Activated T-cell treated with anti-CD3 and anti-CD28 coated beads, Interleukin-2, amount 50 U/mL, for 1 hour (primary cell): ENCODE measurements at regions not wholly inside any gene's neighbourhood (a gene's known extent, or its start where the extent isn't known, plus 50 kb on each side); places are given as distances from the start of the nearest gene placed in this dataset.
"Not testable (repeated sequence)": the region's sequence is repeated elsewhere in the genome, so short reads cannot be mapped to it uniquely, and the experiment has no call there.

Experiments used
- DNase-seq: peaks from one replicate; pipeline ENCODE4 v3.0.0-alpha.2; 2020

DNA sequence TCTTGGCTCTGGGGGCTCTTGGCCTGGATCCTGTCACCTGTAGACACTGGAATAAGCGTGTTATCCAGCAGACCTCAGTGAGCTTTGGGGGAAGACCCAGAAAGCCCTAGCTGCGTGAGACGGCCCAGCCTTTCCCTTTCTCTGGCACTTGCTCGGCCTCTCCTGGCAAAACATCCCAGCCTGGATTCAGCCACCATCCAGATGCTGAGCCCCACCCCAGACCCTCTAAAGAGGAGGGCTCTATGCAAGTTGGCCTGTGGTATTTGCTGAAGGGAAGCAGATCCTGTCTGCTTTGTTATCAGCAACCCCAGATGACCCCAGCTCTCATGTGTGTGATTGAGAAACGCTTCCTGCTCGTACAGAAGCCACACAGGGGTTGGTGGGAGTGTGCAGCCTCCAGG lies 267.2 kb downstream of the FAM43A start:
- no peak for DNase-seq

GRCh38 chr3:194953291-194953690 lies 267.6 kb downstream of the FAM43A start:
- no peak for DNase-seq

DNA sequence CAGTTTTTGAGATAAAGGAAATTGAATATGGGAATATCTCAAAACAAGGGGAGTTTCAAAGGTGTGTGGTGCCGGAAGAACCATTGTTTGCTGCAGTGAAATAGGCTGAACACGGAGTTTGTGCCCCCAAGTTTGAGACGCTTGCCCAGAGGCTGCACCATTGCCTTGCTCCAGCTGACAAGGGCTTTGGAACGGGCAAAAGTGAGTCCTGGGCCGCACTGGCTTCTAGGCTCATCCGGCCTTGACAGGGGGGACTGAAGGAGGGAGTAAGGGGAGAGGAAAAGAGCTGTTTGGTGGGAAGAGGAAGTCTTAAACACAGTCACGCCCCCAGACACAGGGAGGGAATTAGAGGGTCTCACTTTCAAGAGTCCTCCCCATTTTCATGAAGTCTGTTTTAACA lies 269.9 kb downstream of the FAM43A start:
- no peak for DNase-seq

DNA sequence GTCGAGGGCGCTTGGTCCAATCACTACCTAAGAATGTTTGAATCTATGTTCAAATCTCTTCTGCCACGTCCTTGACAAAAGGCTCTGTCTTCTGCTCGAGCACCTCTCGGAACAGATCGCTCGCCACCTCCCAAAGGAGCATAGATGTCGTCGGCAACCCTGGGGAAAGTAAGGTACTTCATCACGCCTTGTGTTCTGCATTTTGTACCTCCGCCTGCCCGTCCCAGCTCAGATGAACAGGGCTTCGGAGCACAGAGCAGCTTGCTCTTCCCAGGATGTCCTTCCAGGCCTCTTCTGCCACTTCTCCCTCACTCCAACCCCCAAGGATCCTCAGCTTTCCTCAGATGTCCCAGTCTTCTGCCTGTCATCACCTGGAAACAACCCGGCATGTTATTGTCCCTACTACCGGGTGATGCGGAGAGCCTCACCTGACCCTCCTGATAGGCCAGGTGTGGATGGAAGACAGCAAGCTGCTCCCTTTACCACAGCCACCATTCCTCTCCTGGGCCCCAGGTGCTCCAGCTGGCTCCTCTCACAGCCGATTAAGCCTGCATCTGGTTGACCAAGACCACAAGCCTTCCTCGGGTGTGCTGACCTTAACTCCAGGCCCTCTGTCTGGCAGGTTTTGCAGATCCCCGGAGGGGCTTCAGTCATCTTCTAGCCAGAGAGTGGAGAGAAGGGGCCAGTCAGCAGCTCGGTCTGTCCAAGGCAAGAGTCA lies 270.5 kb downstream of the FAM43A start:
- DNase-seq, result no peak

DNA sequence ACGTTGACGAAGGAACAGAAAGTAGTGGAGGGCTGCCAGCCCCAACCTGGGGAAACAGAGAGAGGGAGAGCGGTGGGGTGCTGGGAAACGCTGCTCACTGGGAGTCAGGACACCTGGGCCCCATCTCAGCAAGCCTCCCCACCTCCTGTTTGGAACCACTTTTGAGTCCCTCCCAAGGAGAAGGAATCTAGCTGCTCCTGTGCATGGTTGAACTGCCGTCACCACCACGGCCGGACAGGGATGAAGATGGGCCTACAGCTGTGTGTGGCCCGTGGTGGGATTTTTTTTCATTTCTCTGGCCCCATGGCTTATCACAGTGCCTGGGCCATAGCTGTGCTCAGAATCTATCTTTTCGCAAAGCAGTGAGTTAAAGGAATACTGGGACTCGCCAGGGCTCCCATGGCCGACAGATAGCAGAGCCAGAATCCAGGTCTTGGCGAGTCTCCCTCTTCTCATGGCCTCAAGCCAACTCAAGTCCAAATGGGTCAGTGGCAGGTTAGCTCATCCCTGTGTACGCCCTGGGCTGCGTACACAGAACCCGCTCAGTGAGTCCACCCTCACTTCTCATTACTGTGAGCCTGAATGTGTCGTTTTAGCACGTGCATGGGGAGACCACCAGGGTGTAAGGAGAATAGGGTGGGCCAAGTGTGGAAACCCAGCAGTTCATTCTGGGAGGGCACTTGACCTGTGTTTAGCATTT lies 271.2 kb downstream of the FAM43A start:
- DNase-seq, result no peak

GRCh38 chr3:194957743-194958240 lies 272.1 kb downstream of the FAM43A start:
- DNase-seq, result no peak

DNA sequence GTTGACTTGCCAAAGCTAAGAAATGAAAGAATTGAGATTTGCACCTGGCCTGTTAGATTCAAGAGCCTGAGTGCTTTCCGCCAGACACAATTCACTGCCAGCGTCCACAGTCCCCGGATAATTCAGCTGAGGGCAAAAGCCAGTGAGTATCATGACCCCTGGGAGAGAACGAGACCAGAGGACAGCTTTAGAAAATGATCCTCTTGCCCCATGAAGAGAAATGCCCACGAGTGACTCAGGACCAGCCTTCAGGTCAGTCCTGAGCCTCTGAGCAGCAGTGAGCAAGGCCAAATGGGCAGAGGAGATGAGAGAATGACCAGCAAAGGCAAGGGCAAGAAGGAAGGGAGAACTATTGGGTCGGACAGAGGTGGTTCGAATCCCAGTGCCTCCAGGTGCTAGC lies 273.5 kb downstream of the FAM43A start:
- DNase-seq, result no peak

DNA sequence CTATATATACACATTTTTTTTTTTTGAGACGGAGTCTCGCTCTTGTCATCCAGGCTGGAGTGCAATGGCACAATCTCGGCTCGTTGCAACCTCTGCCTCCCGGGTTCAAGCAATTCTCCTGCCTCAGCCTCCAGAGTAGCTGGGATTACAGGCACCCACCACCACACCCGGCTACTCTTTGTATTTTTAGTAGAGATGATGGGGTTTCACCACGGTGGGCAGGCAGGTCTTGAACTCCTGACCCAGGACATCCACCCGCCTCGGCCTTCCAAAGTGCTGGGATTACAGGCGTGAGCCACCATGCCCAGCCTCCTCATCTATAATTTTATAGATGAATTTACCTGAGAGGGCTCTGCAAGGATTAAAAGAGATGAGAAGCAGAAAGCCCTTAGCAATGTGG lies 274.0 kb downstream of the FAM43A start:
- DNase-seq, result not testable (repeated sequence)

- no peak for DNase-seq
Observed at GRCh38 chr3:194960446-194961032, 274.9 kb downstream of the FAM43A start.

DNA sequence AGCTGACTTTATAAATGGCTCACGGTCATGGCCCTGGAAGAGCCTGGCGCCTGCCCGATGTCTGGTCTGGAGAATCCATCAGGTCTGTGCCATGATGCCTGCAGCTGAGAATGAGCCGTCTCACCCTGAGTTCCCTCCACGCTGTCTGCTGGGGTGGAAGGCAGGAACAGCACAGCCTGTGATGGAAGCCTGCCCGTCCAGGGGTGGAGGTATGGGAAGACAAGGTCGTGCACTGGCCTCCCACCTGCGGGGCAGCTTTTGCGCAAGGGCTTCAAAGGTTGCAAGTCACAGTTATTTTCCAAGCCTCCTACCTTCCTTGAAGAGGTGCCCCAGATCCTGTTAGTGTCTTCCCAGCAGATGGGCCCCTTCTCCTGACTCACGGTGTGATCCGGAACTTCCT lies 275.5 kb downstream of the FAM43A start:
- DNase-seq, result no peak

- DNase-seq, result no peak
Observed at GRCh38 chr3:194961571-194961970, 275.9 kb downstream of the FAM43A start.

GRCh38 chr3:194962056-194962455 lies 276.4 kb downstream of the FAM43A start:
- no peak for DNase-seq

DNA sequence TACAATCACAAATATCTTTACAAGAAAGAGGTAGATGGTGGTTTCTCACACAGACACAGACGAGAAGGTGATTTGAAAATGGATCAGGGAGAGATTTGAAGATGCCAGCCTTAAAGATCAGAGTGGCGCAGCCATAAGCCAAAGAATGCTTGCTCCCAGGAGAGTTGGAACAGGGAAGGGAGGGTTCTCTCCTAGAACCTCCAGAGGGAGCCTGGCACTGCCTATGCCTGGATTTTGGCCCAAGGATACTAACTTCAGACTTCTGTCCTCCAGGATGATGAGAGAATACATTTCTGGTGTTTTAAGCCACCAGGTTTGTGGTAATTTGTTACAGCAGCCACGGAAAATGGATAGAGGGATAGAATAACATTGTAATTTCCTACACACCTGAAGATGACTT lies 279.1 kb downstream of the FAM43A start:
- DNase-seq, result no peak

- no peak for DNase-seq
Observed at GRCh38 chr3:194967151-194968117, 281.8 kb downstream of the FAM43A start.

GRCh38 chr3:194970066-194970465 lies 284.4 kb downstream of the FAM43A start:
- DNase-seq, result no peak

- DNase-seq, result no peak
Observed at GRCh38 chr3:194971009-194971408, 285.3 kb downstream of the FAM43A start.

GRCh38 chr3:194971965-194972364 lies 286.3 kb downstream of the FAM43A start:
- DNase-seq, result no peak

GRCh38 chr3:194972641-194973040 lies 287.0 kb downstream of the FAM43A start:
- no peak for DNase-seq

GRCh38 chr3:194973366-194974000 lies 287.8 kb downstream of the FAM43A start:
- no peak for DNase-seq

DNA sequence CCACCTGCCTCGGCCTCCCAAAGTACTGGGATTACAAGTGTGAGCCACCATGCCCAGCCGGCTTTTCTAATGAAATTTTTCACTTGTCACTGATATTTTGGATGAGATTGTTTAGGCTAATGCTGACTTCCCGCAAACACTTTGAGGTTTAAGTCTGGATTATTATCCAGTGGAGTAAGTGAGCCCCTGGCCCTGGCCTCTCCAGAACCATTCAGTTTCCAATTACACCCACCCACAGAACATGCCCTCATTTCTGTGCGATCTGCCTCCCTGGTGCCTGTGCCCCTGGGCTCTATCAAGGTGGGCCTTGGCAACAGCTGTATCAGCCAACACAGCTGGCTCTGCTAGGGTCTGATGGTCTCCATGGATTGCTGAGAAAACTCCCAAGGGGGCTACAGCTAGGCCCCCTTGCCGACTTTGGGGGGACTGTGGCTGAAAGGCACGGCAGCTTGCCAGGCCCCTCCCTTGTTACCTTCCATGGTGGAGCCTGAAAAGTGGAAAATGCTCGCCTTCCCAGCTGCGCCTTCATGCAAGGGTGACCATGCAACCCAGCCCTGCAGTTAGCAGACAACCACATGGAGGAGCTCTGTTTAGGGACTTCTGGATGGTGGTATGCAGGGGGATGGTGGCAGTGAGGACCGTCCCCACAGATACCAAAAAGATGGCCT lies 288.9 kb downstream of the FAM43A start:
- no peak for DNase-seq

DNA sequence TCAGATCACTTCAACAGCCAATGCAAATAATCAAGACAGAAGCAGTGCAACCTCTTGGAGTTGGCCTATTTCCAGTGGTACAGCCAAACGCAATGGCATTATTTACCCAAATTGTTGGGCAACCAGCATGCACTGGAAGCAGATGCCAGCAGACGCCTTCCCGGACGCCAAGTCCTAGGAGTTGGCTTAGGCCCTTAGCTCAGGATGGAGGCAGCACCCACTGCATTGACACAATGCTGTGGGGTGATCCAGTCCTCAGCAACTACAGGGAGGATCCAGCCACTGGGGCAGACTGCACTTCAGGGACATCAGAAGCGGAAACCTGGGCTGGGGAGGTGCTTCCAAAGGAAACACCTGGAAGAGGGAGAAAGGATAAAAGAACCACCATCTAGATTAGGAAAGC lies 290.4 kb downstream of the FAM43A start:
- no peak for DNase-seq

GRCh38 chr3:194976874-194977273 lies 291.2 kb downstream of the FAM43A start:
- DNase-seq, result no peak
